Common myeloid progenitor, CD34-positive (primary cell): ENCODE measurements at regions not wholly inside any gene's neighbourhood (a gene's known extent, or its start where the extent isn't known, plus 50 kb on each side); places are given as distances from the start of the nearest gene placed in this dataset.
"Not testable (repeated sequence)": the region's sequence is repeated elsewhere in the genome, so short reads cannot be mapped to it uniquely, and the experiment has no call there.

Experiments used
- CTCF ChIA-PET: fragments of 350-600 bp; sonication (Branson Sonifier 250); formaldehyde crosslinking; loops from one replicate; lab custom pipeline; 2021; ENCODE audit warnings: antibody characterized with exemption; lab: Charles Lee
- POLR2A ChIA-PET: fragments of 350-600 bp; sonication (Branson Sonifier 250); formaldehyde crosslinking; loops from one replicate; lab custom pipeline; 2021; ENCODE audit warnings: antibody characterized with exemption; lab: Charles Lee
- DNase-seq, 3 donors: peaks; one replicate each; pipeline versions ENCODE4 v3.0.0 to v3.0.0-alpha.2; 2013
- H3K27ac ChIP-seq, 2 experiments: 1 replicate in 1 of 2; 2 replicates in 1 of 2; pipeline ENCODE4 v1.7.0; 2013; ENCODE audit warnings: inconsistent platforms in 2 of 2, low read length in 2 of 2, mild to moderate bottlenecking in 2 of 2, low read depth in 1 of 2, moderate library complexity in 1 of 2; ENCODE audit not compliant: severe bottlenecking in 2 of 2, insufficient read depth in 1 of 2, poor library complexity in 1 of 2
- H3K27me3 ChIP-seq, 5 experiments: replicated peaks in 2 of 5; 1 replicate in 3 of 5; 2 replicates in 2 of 5; pipeline versions ENCODE4 v1.6.1 to v1.7.0; 2013; ENCODE audit warnings: low read length in 4 of 5, mild to moderate bottlenecking in 2 of 5, moderate library complexity in 2 of 5, inconsistent platforms in 1 of 5; ENCODE audit not compliant: insufficient read depth in 5 of 5, control insufficient read depth in 4 of 5
- H3K36me3 ChIP-seq, 4 experiments: 1 replicate in 2 of 4; 2 replicates in 2 of 4; pipeline versions ENCODE4 v1.6.1 to v1.7.0; 2013; ENCODE audit warnings: low read length in 3 of 4, control low read depth in 1 of 4, mild to moderate bottlenecking in 1 of 4; ENCODE audit not compliant: control insufficient read depth in 4 of 4, insufficient read depth in 4 of 4
- H3K4me1 ChIP-seq, 4 experiments: 1 replicate in 3 of 4; 2 replicates in 1 of 4; pipeline versions ENCODE4 v1.6.1 to v1.7.1; 2013; ENCODE audit warnings: low read length in 3 of 4, mild to moderate bottlenecking in 3 of 4, control low read depth in 1 of 4, inconsistent platforms in 1 of 4, moderate library complexity in 1 of 4; ENCODE audit not compliant: control insufficient read depth in 4 of 4, insufficient read depth in 4 of 4; ENCODE audit errors: control extremely low read depth in 1 of 4
- H3K4me3 ChIP-seq, 7 experiments: 1 replicate in 4 of 7; 2 replicates in 3 of 7; pipeline versions ENCODE4 v1.5.1 to v1.7.0; 2013; ENCODE audit warnings: mild to moderate bottlenecking in 7 of 7, low read length in 6 of 7, moderate library complexity in 6 of 7, inconsistent platforms in 2 of 7, low read depth in 2 of 7, control low read depth in 1 of 7; ENCODE audit not compliant: insufficient read depth in 4 of 7, control insufficient read depth in 1 of 7; ENCODE audit errors: extremely low read depth in 1 of 7
- H3K9me3 ChIP-seq, 5 experiments: 1 replicate in 4 of 5; 2 replicates in 1 of 5; pipeline versions ENCODE4 v1.6.1 to v1.7.1; 2013; ENCODE audit warnings: low read length in 4 of 5, mild to moderate bottlenecking in 2 of 5, inconsistent platforms in 1 of 5, low read depth in 1 of 5, moderate library complexity in 1 of 5; ENCODE audit not compliant: control insufficient read depth in 4 of 5, insufficient read depth in 2 of 5; ENCODE audit errors: control extremely low read depth in 1 of 5
- WGBS: methylation state at CpG from one replicate; pipeline ENCODE4 v1.1.5; 2013; ENCODE audit not compliant: insufficient coverage; 5-methylcytosine and 5-hydroxymethylcytosine counted together

GRCh38 chr11:33990131-33990530 lies 61.4 kb upstream of the CAPRIN1 start:
- DNase-seq, H3K4me3 ChIP-seq, H3K9me3 ChIP-seq, H3K36me3 ChIP-seq, H3K4me1 ChIP-seq, H3K27me3 ChIP-seq, H3K27ac ChIP-seq, POLR2A ChIA-PET: not testable (repeated sequence)
- WGBS, result 99% methylated on average over 11 of the region's 32 CpGs
- CTCF ChIA-PET, result interaction anchor here (1.3 to 4.2 kb wide), 4 partner anchors 9 to 183 kb away, joined by 3 to 35 read pairs (median 27); no protein-coding TSS in a partner anchor

- H3K27me3 ChIP-seq, result no peaks in the 10 kb centered on the region
- H3K36me3 ChIP-seq, result no peaks in the 10 kb centered on the region
- DNase-seq, result no peak
- POLR2A ChIA-PET, result no interaction called here
- peaks cover 0 to 7% (median 0%) of the 10 kb centered on the region in 4 experiments for H3K4me1 ChIP-seq
- no peaks in the 10 kb centered on the region for H3K9me3 ChIP-seq
- 90% methylated on average over 3 of the region's 7 CpGs for WGBS
- no peak overlapping the region for H3K4me3 ChIP-seq
- H3K27ac ChIP-seq, result no peak overlapping the region
- CTCF ChIA-PET, result interaction anchor here (1.3 to 4.2 kb wide), 9 partner anchors 10 to 183 kb away, joined by 3 to 48 read pairs (median 21); no protein-coding TSS in a partner anchor
These were observed 62.1 kb upstream of the CAPRIN1 start for GRCh38 chr11:33989461-33989860.

- Histone ChIP-seq H3K27me3 (no peaks in the 10 kb centered on the region), H3K27ac (no peak overlapping the region), H3K9me3 (no peaks in the 10 kb centered on the region), H3K4me3 (no peak overlapping the region), H3K4me1 (peaks cover 0 to 7% (median 0%) of the 10 kb centered on the region in 4 experiments), H3K36me3 (no peaks in the 10 kb centered on the region)
- 100% methylated on average over 3 of the region's 7 CpGs for WGBS
- POLR2A ChIA-PET, result no interaction called here
- no peak for DNase-seq
- CTCF ChIA-PET, result interaction anchor here (0.6 to 4.2 kb wide), 36 partner anchors 9 to 363 kb away, joined by 3 to 48 read pairs (median 5); no protein-coding TSS in a partner anchor
These were observed 62.8 kb upstream of the CAPRIN1 start for GRCh38 chr11:33988586-33989370.

GRCh38 chr11:33987975-33988580 lies 63.5 kb upstream of the CAPRIN1 start:
- H3K4me1 ChIP-seq, result peaks cover 0 to 7% (median 0%) of the 10 kb centered on the region in 4 experiments
- peak; percentile 89 to 95 (median 95) for DNase-seq
- ChIA-PET POLR2A (no interaction called here), CTCF (interaction anchor here (0.6 to 4.2 kb wide), 52 partner anchors 9 to 800 kb away, joined by 3 to 48 read pairs (median 4); no protein-coding TSS in a partner anchor)
- H3K9me3 ChIP-seq, result no peaks in the 10 kb centered on the region
- H3K36me3 ChIP-seq, result no peaks in the 10 kb centered on the region
- WGBS, result 20% methylated on average over 5 of the region's 12 CpGs
- H3K4me3 ChIP-seq, result no peak overlapping the region
- no peak overlapping the region for H3K27ac ChIP-seq
- no peaks in the 10 kb centered on the region for H3K27me3 ChIP-seq

- Histone ChIP-seq H3K27ac (no peak overlapping the region), H3K4me3 (no peak overlapping the region), H3K27me3 (no peaks in the 10 kb centered on the region), H3K9me3 (no peaks in the 10 kb centered on the region), H3K4me1 (peaks cover 0 to 7% (median 0%) of the 10 kb centered on the region in 4 experiments), H3K36me3 (no peaks in the 10 kb centered on the region)
- ChIA-PET POLR2A (no interaction called here), CTCF (interaction anchor here (0.6 to 4.2 kb wide), 48 partner anchors 8 to 800 kb away, joined by 3 to 48 read pairs (median 4); no protein-coding TSS in a partner anchor)
- no peak for DNase-seq
- no CpG with 5 or more reads among the region's 3 CpGs for WGBS
These were observed 64.0 kb upstream of the CAPRIN1 start for GRCh38 chr11:33987545-33987944.

- H3K4me1 ChIP-seq, DNase-seq, POLR2A ChIA-PET, H3K4me3 ChIP-seq, H3K9me3 ChIP-seq, H3K27me3 ChIP-seq, H3K27ac ChIP-seq, H3K36me3 ChIP-seq: not testable (repeated sequence)
- 98% methylated on average over 6 of the region's 12 CpGs for WGBS
- CTCF ChIA-PET, result interaction anchor here (0.6 to 4.2 kb wide), 33 partner anchors 7 to 799 kb away, joined by 3 to 48 read pairs (median 7); no protein-coding TSS in a partner anchor
These were observed 64.7 kb upstream of the CAPRIN1 start for GRCh38 chr11:33986597-33987501.
